Ovary (tissue), 3 donors: ENCODE measurements at regions not wholly inside any gene's neighbourhood (a gene's known extent, or its start where the extent isn't known, plus 50 kb on each side); places are given as distances from the start of the nearest gene placed in this dataset.

ENCODE experiments used
- EP300 ChIP-seq: sonication (generic); formaldehyde crosslinking; IDR thresholded peaks from one replicate; pipeline ENCODE4 v1.6.1; 2017; ENCODE audit warnings: antibody characterized with exemption
- POLR2A ChIP-seq: fragments of 450-650 bp; IDR thresholded peaks from one replicate; pipeline ENCODE4 v1.6.1; 2017; ENCODE audit warnings: antibody characterized with exemption, mild to moderate bottlenecking, moderate library complexity
- TF ChIP-seq, protein P1 (sequence below), 3 donors: fragments of 450-650 bp in 2 of 3; fragments of 200-600 bp in 1 of 3; IDR thresholded peaks; one replicate each; pipeline versions ENCODE4 v1.5.1 to v1.8.0; 2016 to 2022; ENCODE audit warnings: antibody characterized with exemption in 3 of 3, mild to moderate bottlenecking in 1 of 3
- donor health status: DM: no; HTN: no; CAD: no.

GRCh38 chr2:76075126-76075525 is 364.4 kb upstream of the GCFC2 start:
- TF ChIP-seq, protein P1, sequence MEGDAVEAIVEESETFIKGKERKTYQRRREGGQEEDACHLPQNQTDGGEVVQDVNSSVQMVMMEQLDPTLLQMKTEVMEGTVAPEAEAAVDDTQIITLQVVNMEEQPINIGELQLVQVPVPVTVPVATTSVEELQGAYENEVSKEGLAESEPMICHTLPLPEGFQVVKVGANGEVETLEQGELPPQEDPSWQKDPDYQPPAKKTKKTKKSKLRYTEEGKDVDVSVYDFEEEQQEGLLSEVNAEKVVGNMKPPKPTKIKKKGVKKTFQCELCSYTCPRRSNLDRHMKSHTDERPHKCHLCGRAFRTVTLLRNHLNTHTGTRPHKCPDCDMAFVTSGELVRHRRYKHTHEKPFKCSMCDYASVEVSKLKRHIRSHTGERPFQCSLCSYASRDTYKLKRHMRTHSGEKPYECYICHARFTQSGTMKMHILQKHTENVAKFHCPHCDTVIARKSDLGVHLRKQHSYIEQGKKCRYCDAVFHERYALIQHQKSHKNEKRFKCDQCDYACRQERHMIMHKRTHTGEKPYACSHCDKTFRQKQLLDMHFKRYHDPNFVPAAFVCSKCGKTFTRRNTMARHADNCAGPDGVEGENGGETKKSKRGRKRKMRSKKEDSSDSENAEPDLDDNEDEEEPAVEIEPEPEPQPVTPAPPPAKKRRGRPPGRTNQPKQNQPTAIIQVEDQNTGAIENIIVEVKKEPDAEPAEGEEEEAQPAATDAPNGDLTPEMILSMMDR (IDR thresholded peaks at IDR 0.05) = no peak
- TF ChIP-seq POLR2A = no peak
- no peak for TF ChIP-seq EP300
